OCI-LY7 (cell line): ENCODE measurements at regions not wholly inside any gene's neighbourhood (a gene's known extent, or its start where the extent isn't known, plus 50 kb on each side); places are given as distances from the start of the nearest gene placed in this dataset.

Experiments used
- CTCF ChIP-seq: fragments of 200-600 bp; sonication (generic); conservative IDR thresholded peaks from 2 replicates; pipeline ENCODE4 v1.5.1; 2014; ENCODE audit warnings: mild to moderate bottlenecking, antibody characterized with exemption, low read length, moderate library complexity, mixed read lengths
- EZH2phosphoT487 ChIP-seq: fragments of 200-600 bp; sonication (generic); IDR thresholded peaks from 2 replicates; pipeline ENCODE4 v1.6.1; 2018; ENCODE audit warnings: low read depth, borderline replicate concordance, mild to moderate bottlenecking, mixed run types, antibody characterized with exemption, low read length, moderate library complexity, mixed read lengths

- TF ChIP-seq CTCF (no peak), EZH2phosphoT487 (no peak)
These were observed 592.2 kb downstream of the ADGRL2 start for GRCh38 chr1:82392946-82393345.
